H9 (cell line): ENCODE measurements at regions not wholly inside any gene's neighbourhood (a gene's known extent, or its start where the extent isn't known, plus 50 kb on each side); places are given as distances from the start of the nearest gene placed in this dataset.
A peak's percentile ranks its signal among the peaks of the same experiment; 100 is the strongest.

ENCODE experiments used
- DNase-seq: peaks from one replicate; pipeline ENCODE4 v3.0.0-alpha.2; 2017
- H2AFZ ChIP-seq: one replicate; pipeline ENCODE4 v1.6.1; 2013; ENCODE audit warnings: mild to moderate bottlenecking, low read length, control low read depth, moderate library complexity
- H2AK5ac ChIP-seq: 2 replicates; pipeline ENCODE4 v1.6.1; 2013; ENCODE audit warnings: low read length, control low read depth, mixed read lengths; ENCODE audit not compliant: insufficient read length
- H2BK120ac ChIP-seq: one replicate; pipeline ENCODE4 v1.6.1; 2013; ENCODE audit warnings: low read depth, mild to moderate bottlenecking, low read length, control low read depth, inconsistent platforms; ENCODE audit not compliant: poor library complexity, severe bottlenecking
- H2BK12ac ChIP-seq: 2 replicates; pipeline ENCODE4 v1.6.1; 2013; ENCODE audit warnings: low read length, control low read depth, mixed read lengths, low read depth; ENCODE audit not compliant: insufficient read length
- H2BK15ac ChIP-seq: 2 replicates; pipeline ENCODE4 v1.6.1; 2013; ENCODE audit warnings: low read depth, low read length, control low read depth
- H2BK20ac ChIP-seq: one replicate; pipeline ENCODE4 v1.6.1; 2013; ENCODE audit warnings: low read depth, mild to moderate bottlenecking, low read length, control low read depth, inconsistent platforms; ENCODE audit not compliant: poor library complexity, severe bottlenecking
- H2BK5ac ChIP-seq: 2 replicates; pipeline ENCODE4 v1.6.1; 2013; ENCODE audit warnings: low read length, control low read depth, mixed read lengths; ENCODE audit not compliant: insufficient read length
- H3K14ac ChIP-seq: 2 replicates; pipeline ENCODE4 v1.6.1; 2013; ENCODE audit warnings: low read length, control low read depth; ENCODE audit not compliant: insufficient read depth
- H3K18ac ChIP-seq: 2 replicates; pipeline ENCODE4 v1.6.1; 2013; ENCODE audit warnings: low read depth, mild to moderate bottlenecking, mixed read lengths, low read length, control low read depth; ENCODE audit not compliant: insufficient read length
- H3K23ac ChIP-seq: 2 replicates; pipeline ENCODE4 v1.6.1; 2013; ENCODE audit warnings: low read length, control low read depth, mixed read lengths, low read depth; ENCODE audit not compliant: insufficient read length
- H3K23me2 ChIP-seq: 2 replicates; pipeline ENCODE4 v1.6.1; 2013; ENCODE audit warnings: low read depth, mild to moderate bottlenecking, mixed read lengths, low read length, control low read depth; ENCODE audit not compliant: insufficient read length, poor library complexity, severe bottlenecking
- H3K27ac ChIP-seq: 2 replicates; pipeline ENCODE4 v1.5.1; 2013; ENCODE audit warnings: low read length, control low read depth, mixed read lengths, low read depth; ENCODE audit not compliant: insufficient read length
- H3K27me3 ChIP-seq: 2 replicates; pipeline ENCODE4 v1.6.1; 2013; ENCODE audit warnings: low read length, control low read depth, inconsistent platforms; ENCODE audit not compliant: insufficient read depth
- H3K4ac ChIP-seq: 2 replicates; pipeline ENCODE4 v1.6.1; 2013; ENCODE audit warnings: low read depth, mild to moderate bottlenecking, control low read depth, inconsistent platforms, low read length, moderate library complexity
- H3K4me1 ChIP-seq: 2 replicates; pipeline ENCODE4 v1.6.1; 2013; ENCODE audit warnings: low read length, control low read depth, inconsistent platforms; ENCODE audit not compliant: insufficient read depth
- H3K4me2 ChIP-seq: 2 replicates; pipeline ENCODE4 v1.6.1; 2013; ENCODE audit warnings: low read length, control low read depth, mixed read lengths; ENCODE audit not compliant: insufficient read length, insufficient read depth
- H3K56ac ChIP-seq: 2 replicates; pipeline ENCODE4 v1.6.1; 2013; ENCODE audit warnings: low read depth, mild to moderate bottlenecking, mixed read lengths, low read length, control low read depth; ENCODE audit not compliant: insufficient read length
- H3K79me1 ChIP-seq: 2 replicates; pipeline ENCODE4 v1.6.1; 2013; ENCODE audit warnings: low read depth, mild to moderate bottlenecking, moderate library complexity, low read length, control low read depth, inconsistent platforms; ENCODE audit not compliant: insufficient read depth, poor library complexity, severe bottlenecking
- H3K79me2 ChIP-seq: 2 replicates; pipeline ENCODE4 v1.6.1; 2013; ENCODE audit warnings: low read length, control low read depth, inconsistent platforms; ENCODE audit not compliant: insufficient read depth
- H3K9ac ChIP-seq: 2 replicates; pipeline ENCODE4 v1.6.1; 2013; ENCODE audit warnings: low read length, control low read depth, mixed read lengths; ENCODE audit not compliant: insufficient read length; ENCODE audit errors: extremely low read depth
- H3K9me3 ChIP-seq: one replicate; pipeline ENCODE4 v1.6.1; 2013; ENCODE audit warnings: low read depth, low read length, inconsistent platforms; ENCODE audit not compliant: control insufficient read depth
- H3T11ph ChIP-seq: one replicate; pipeline ENCODE4 v1.6.1; 2013; ENCODE audit warnings: mild to moderate bottlenecking, low read length, control low read depth, inconsistent platforms
- H4K20me1 ChIP-seq: one replicate; pipeline ENCODE4 v1.6.1; 2013; ENCODE audit not compliant: control insufficient read depth, insufficient read length, insufficient read depth
- H4K5ac ChIP-seq: 2 replicates; pipeline ENCODE4 v1.6.1; 2013; ENCODE audit warnings: low read depth, mild to moderate bottlenecking, mixed read lengths, low read length, control low read depth; ENCODE audit not compliant: insufficient read length
- H4K8ac ChIP-seq: replicated peaks from 2 replicates; pipeline ENCODE4 v1.6.1; 2013; ENCODE audit warnings: low read length, control low read depth, mixed read lengths, low read depth; ENCODE audit not compliant: insufficient read length
- H4K91ac ChIP-seq: 2 replicates; pipeline ENCODE4 v1.6.1; 2013; ENCODE audit warnings: low read depth, mild to moderate bottlenecking, moderate library complexity, mixed read lengths, low read length, control low read depth; ENCODE audit not compliant: insufficient read length
- H3K27ac Mint-ChIP-seq, 3 experiments: 2 replicates in 2 of 3; 3 replicates in 1 of 3; pipeline ENCODE4 v1.8.0; 2020 to 2021; ENCODE audit warnings: mixed read lengths in 3 of 3, mild to moderate bottlenecking in 1 of 3, moderate library complexity in 1 of 3
- H3K27me3 Mint-ChIP-seq: 2 replicates; pipeline ENCODE4 v1.8.0; 2021; ENCODE audit warnings: low read depth, mild to moderate bottlenecking, moderate library complexity, mixed read lengths
- H3K36me3 Mint-ChIP-seq, 3 experiments: 2 replicates in 2 of 3; 3 replicates in 1 of 3; pipeline ENCODE4 v1.8.0; 2020 to 2021; ENCODE audit warnings: low read depth in 3 of 3, mixed read lengths in 3 of 3; ENCODE audit not compliant: insufficient read depth in 1 of 3
- H3K4me1 Mint-ChIP-seq, 2 experiments: 2 replicates each; pipeline ENCODE4 v1.8.0; 2020; ENCODE audit warnings: mixed read lengths in 2 of 2
- H3K4me3 Mint-ChIP-seq, 2 experiments: 2 replicates in 1 of 2; 3 replicates in 1 of 2; pipeline ENCODE4 v1.8.0; 2020 to 2021; ENCODE audit warnings: mild to moderate bottlenecking in 2 of 2, mixed read lengths in 2 of 2, moderate library complexity in 1 of 2
- H3K9me3 Mint-ChIP-seq, 2 experiments: 2 replicates in 1 of 2; 3 replicates in 1 of 2; pipeline ENCODE4 v1.8.0; 2020; ENCODE audit warnings: mild to moderate bottlenecking in 2 of 2, mixed read lengths in 2 of 2, moderate library complexity in 1 of 2
- CTCF ChIP-seq: fragments of 200-600 bp; sonication (generic); conservative IDR thresholded peaks from 3 replicates; pipeline ENCODE4 v1.8.0; 2021; ENCODE audit warnings: antibody characterized with exemption, mild to moderate bottlenecking
- WGBS: extraction: QIAGEN DNeasy Blood & Tissue Kit; methylation state at CpG from one replicate; pipeline ENCODE4 v1.1.7; 2013; ENCODE audit warnings: missing lambda C conversion rate, low lambda C conversion rate, mixed read lengths; ENCODE audit not compliant: insufficient read length; ENCODE audit errors: extremely low coverage; 5-methylcytosine and 5-hydroxymethylcytosine counted together

- no peak overlapping the region for H2AFZ ChIP-seq
- no peak overlapping the region for H3K18ac ChIP-seq
- no peak overlapping the region for H3K4me2 ChIP-seq
- TF ChIP-seq CTCF, result no peak
- peaks cover 3% of the 10 kb centered on the region; the same call in 1 of the 2 replicates for H3K4me1 ChIP-seq
- no peaks in the 10 kb centered on the region for H3K27me3 ChIP-seq
- H2BK120ac ChIP-seq, result no peak overlapping the region
- no CpG with 5 or more reads among the region's 2 CpGs for WGBS
- H2BK5ac ChIP-seq, result no peak overlapping the region
- H3K23me2 ChIP-seq, result no peaks in the 10 kb centered on the region
- H3K27ac Mint-ChIP-seq, result peak overlapping the region; percentile 17 to 51 (median 45); a peak in 1 of 7 replicates
- H3K9me3 Mint-ChIP-seq, result no peaks in the 10 kb centered on the region
- no peaks in the 10 kb centered on the region for H3K27me3 Mint-ChIP-seq
- H4K91ac ChIP-seq, result no peak overlapping the region
- no peak overlapping the region for H3K4ac ChIP-seq
- H4K5ac ChIP-seq, result no peak overlapping the region
- H4K20me1 ChIP-seq, result no peaks in the 10 kb centered on the region
- no peaks in the 10 kb centered on the region for H3K36me3 Mint-ChIP-seq
- no peak overlapping the region for H3K23ac ChIP-seq
- no peaks in the 10 kb centered on the region for H3K79me1 ChIP-seq
- H3K79me2 ChIP-seq, result no peaks in the 10 kb centered on the region
- no peak for DNase-seq
- no peak overlapping the region for H3K56ac ChIP-seq
- no peak overlapping the region for H2AK5ac ChIP-seq
- H3T11ph ChIP-seq, result no peak overlapping the region
- no peak overlapping the region for H4K8ac ChIP-seq
- H3K9ac ChIP-seq, result no peak overlapping the region
- H2BK20ac ChIP-seq, result no peak overlapping the region
- H3K14ac ChIP-seq, result no peak overlapping the region
- no peak overlapping the region for H3K27ac ChIP-seq
- H3K4me3 Mint-ChIP-seq, result no peak overlapping the region
- H3K4me1 Mint-ChIP-seq, result peaks cover 9 to 14% of the 10 kb centered on the region in 2 experiments
- no peaks in the 10 kb centered on the region for H3K9me3 ChIP-seq
- no peak overlapping the region for H2BK12ac ChIP-seq
- no peak overlapping the region for H2BK15ac ChIP-seq
Measured at GRCh38 chr13:83692800-83693199, 189.5 kb downstream of the SLITRK1 start.
